Panc1 (cell line): ENCODE measurements at regions not wholly inside any gene's neighbourhood (a gene's known extent, or its start where the extent isn't known, plus 50 kb on each side); places are given as distances from the start of the nearest gene placed in this dataset.

Source experiments
- ATAC-seq: fragments of 200-7000 bp; cut with Tn5 transposase; 2 replicates; pipeline ENCODE4 v1.9.1; 2020; ENCODE audit warnings: mild to moderate bottlenecking, moderate library complexity
- BruUV-seq: library from RNA; stranded (reverse); fragments of 400-500 nt; replicated peaks from 2 replicates; lab custom pipeline; 2021; lab: Mats Ljungman, UMichigan
- CTCF ChIA-PET: fragments of 300-600 bp; sonication (Branson Sonifier 250); formaldehyde crosslinking; loops from one replicate; lab custom pipeline; 2022; ENCODE audit warnings: antibody characterized with exemption; lab: Charles Lee
- POLR2A ChIA-PET: fragments of 300-600 bp; sonication (Branson Sonifier 250); formaldehyde crosslinking; loops from one replicate; lab custom pipeline; 2022; ENCODE audit warnings: antibody characterized with exemption; lab: Charles Lee
- DNase-seq: peaks from one replicate; pipeline ENCODE4 v3.0.0-alpha.2; 2010; ENCODE audit warnings: low read depth, low spot score
- H3K27ac ChIP-seq: 2 replicates; pipeline ENCODE4 v1.5.1; 2011; ENCODE audit warnings: mild to moderate bottlenecking, low read length, inconsistent platforms
- H3K27me3 ChIP-seq: fragments of 200-500 bp; sonication (Bioruptor generic); 2 replicates; pipeline ENCODE4 v1.6.0; 2014; ENCODE audit warnings: low read length, inconsistent platforms; ENCODE audit not compliant: control insufficient read depth, insufficient read depth
- H3K36me3 ChIP-seq: fragments of 200-500 bp; sonication (Bioruptor generic); 2 replicates; pipeline ENCODE4 v1.5.1; 2014; ENCODE audit warnings: inconsistent platforms, mild to moderate bottlenecking, low read length, moderate library complexity; ENCODE audit not compliant: control insufficient read depth, insufficient read depth
- H3K4me1 ChIP-seq: 2 replicates; pipeline ENCODE4 v1.5.1; 2011; ENCODE audit warnings: inconsistent platforms, mild to moderate bottlenecking, low read length, moderate library complexity; ENCODE audit not compliant: control insufficient read depth, insufficient read depth
- H3K4me3 ChIP-seq, 2 experiments: 2 replicates each; pipeline ENCODE4 v1.5.1; 2011 to 2012; ENCODE audit warnings: low read depth in 2 of 2, low read length in 2 of 2, mild to moderate bottlenecking in 2 of 2, inconsistent platforms in 1 of 2, moderate library complexity in 1 of 2
- H3K9me3 ChIP-seq: fragments of 200-500 bp; sonication (Bioruptor generic); 2 replicates; pipeline ENCODE4 v1.5.1; 2014; ENCODE audit warnings: low read depth, mild to moderate bottlenecking, inconsistent platforms, low read length, moderate library complexity; ENCODE audit not compliant: control insufficient read depth, insufficient read depth
- POLR2AphosphoS5 ChIP-seq: IDR thresholded peaks from 2 replicates; pipeline ENCODE4 v1.6.1; 2012; ENCODE audit warnings: mild to moderate bottlenecking, low read depth, low read length, moderate library complexity
- SIN3A ChIP-seq: IDR thresholded peaks from 2 replicates; pipeline ENCODE4 v1.6.1; 2012; ENCODE audit warnings: low read depth, mild to moderate bottlenecking, low read length, moderate library complexity, borderline replicate concordance; ENCODE audit not compliant: insufficient read depth
- TCF7L2 ChIP-seq: IDR thresholded peaks from 2 replicates; pipeline ENCODE4 v1.6.1; 2011; ENCODE audit warnings: mild to moderate bottlenecking, low read depth, low read length, inconsistent platforms
- in situ Hi-C: cut with HindIII; loops from 2 replicates; pipeline ENCODE4 v1.10.0; 2016; ENCODE audit warnings: low sequenced_read_pairs, low pct_unique_long_range_greater_than_20kb
- intact Hi-C: fragments of 100-400 bp; cut with micrococcal nuclease; formaldehyde crosslinking; loops from one replicate; pipeline ENCODE4 v1.10.0; 2022; ENCODE audit not compliant: unreplicated experiment
- TF ChIP-seq, protein P1 (sequence below): fragments of 450-650 bp; IDR thresholded peaks from 2 replicates; pipeline ENCODE4 v1.5.1; 2017; ENCODE audit warnings: mild to moderate bottlenecking
- TF ChIP-seq, protein P2 (sequence below), 2 experiments: IDR thresholded peaks; 2 replicates each; pipeline ENCODE4 v1.6.1; 2011 to 2012; ENCODE audit warnings: low read depth in 2 of 2, control low read depth in 1 of 2, low read length in 1 of 2, mild to moderate bottlenecking in 1 of 2, moderate library complexity in 1 of 2; ENCODE audit not compliant: insufficient read depth in 1 of 2

- Histone ChIP-seq H3K9me3 (no peaks in the 10 kb centered on the region), H3K36me3 (no peaks in the 10 kb centered on the region), H3K4me3 (no peak overlapping the region), H3K27me3 (no peaks in the 10 kb centered on the region), H3K4me1 (no peaks in the 10 kb centered on the region), H3K27ac (no peak overlapping the region)
- POLR2A ChIA-PET, result interaction anchor here (0.7 kb wide), 1 partner anchor 129 kb away, joined by 4 read pairs; no protein-coding TSS in a partner anchor
- no peak for ATAC-seq
- intact Hi-C loops, result no loop called here
- TF ChIP-seq, protein P1, sequence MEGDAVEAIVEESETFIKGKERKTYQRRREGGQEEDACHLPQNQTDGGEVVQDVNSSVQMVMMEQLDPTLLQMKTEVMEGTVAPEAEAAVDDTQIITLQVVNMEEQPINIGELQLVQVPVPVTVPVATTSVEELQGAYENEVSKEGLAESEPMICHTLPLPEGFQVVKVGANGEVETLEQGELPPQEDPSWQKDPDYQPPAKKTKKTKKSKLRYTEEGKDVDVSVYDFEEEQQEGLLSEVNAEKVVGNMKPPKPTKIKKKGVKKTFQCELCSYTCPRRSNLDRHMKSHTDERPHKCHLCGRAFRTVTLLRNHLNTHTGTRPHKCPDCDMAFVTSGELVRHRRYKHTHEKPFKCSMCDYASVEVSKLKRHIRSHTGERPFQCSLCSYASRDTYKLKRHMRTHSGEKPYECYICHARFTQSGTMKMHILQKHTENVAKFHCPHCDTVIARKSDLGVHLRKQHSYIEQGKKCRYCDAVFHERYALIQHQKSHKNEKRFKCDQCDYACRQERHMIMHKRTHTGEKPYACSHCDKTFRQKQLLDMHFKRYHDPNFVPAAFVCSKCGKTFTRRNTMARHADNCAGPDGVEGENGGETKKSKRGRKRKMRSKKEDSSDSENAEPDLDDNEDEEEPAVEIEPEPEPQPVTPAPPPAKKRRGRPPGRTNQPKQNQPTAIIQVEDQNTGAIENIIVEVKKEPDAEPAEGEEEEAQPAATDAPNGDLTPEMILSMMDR, result no peak
- TF ChIP-seq TCF7L2 (no peak), SIN3A (no peak), POLR2AphosphoS5 (no peak)
- TF ChIP-seq, protein P2, sequence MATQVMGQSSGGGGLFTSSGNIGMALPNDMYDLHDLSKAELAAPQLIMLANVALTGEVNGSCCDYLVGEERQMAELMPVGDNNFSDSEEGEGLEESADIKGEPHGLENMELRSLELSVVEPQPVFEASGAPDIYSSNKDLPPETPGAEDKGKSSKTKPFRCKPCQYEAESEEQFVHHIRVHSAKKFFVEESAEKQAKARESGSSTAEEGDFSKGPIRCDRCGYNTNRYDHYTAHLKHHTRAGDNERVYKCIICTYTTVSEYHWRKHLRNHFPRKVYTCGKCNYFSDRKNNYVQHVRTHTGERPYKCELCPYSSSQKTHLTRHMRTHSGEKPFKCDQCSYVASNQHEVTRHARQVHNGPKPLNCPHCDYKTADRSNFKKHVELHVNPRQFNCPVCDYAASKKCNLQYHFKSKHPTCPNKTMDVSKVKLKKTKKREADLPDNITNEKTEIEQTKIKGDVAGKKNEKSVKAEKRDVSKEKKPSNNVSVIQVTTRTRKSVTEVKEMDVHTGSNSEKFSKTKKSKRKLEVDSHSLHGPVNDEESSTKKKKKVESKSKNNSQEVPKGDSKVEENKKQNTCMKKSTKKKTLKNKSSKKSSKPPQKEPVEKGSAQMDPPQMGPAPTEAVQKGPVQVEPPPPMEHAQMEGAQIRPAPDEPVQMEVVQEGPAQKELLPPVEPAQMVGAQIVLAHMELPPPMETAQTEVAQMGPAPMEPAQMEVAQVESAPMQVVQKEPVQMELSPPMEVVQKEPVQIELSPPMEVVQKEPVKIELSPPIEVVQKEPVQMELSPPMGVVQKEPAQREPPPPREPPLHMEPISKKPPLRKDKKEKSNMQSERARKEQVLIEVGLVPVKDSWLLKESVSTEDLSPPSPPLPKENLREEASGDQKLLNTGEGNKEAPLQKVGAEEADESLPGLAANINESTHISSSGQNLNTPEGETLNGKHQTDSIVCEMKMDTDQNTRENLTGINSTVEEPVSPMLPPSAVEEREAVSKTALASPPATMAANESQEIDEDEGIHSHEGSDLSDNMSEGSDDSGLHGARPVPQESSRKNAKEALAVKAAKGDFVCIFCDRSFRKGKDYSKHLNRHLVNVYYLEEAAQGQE (IDR thresholded peaks at IDR 0.05; ENCODE audit: insufficient read depth in 1 of 2, low read depth in 2 of 2, low read length in 1 of 2), result no peak
- in situ Hi-C loops, result no loop called here
- CTCF ChIA-PET, result interaction anchor here (0.6 kb wide), 1 partner anchor 32 kb away, joined by 3 read pairs; no protein-coding TSS in a partner anchor
- DNase-seq, result no peak
- BruUV-seq, result no TSS peak
Measured at GRCh38 chr5:141779503-141779973, 97.5 kb upstream of the ARAP3 start.

GRCh38 chr5:141778683-141779082 lies 96.7 kb upstream of the ARAP3 start:
- H3K4me1 ChIP-seq, result no peaks in the 10 kb centered on the region
- H3K27me3 ChIP-seq, result no peaks in the 10 kb centered on the region
- intact Hi-C loops, result no loop called here
- ATAC-seq, result no peak
- no peaks in the 10 kb centered on the region for H3K36me3 ChIP-seq
- no peak overlapping the region for H3K4me3 ChIP-seq
- H3K27ac ChIP-seq, result no peak overlapping the region
- ChIA-PET CTCF (no interaction called here), POLR2A (interaction anchor here (0.7 kb wide), 1 partner anchor 130 kb away, joined by 4 read pairs; no protein-coding TSS in a partner anchor)
- in situ Hi-C loops, result no loop called here
- TF ChIP-seq POLR2AphosphoS5 (no peak), TCF7L2 (no peak), SIN3A (no peak)
- TF ChIP-seq, protein P2 (IDR thresholded peaks at IDR 0.05; ENCODE audit: insufficient read depth in 1 of 2, low read depth in 2 of 2, low read length in 1 of 2), result no peak
- TF ChIP-seq, protein P1, result no peak
- BruUV-seq, result no TSS peak
- no peaks in the 10 kb centered on the region for H3K9me3 ChIP-seq
- DNase-seq, result no peak
